SKM-1 (cell line): ENCODE measurements at regions not wholly inside any gene's neighbourhood (a gene's known extent, or its start where the extent isn't known, plus 50 kb on each side); places are given as distances from the start of the nearest gene placed in this dataset.

Source experiments
- DNase-seq: peaks from one replicate; lab custom pipeline; 2025; ENCODE audit not compliant: unreplicated experiment; lab: John Stamatoyannopoulos, UW

DNA sequence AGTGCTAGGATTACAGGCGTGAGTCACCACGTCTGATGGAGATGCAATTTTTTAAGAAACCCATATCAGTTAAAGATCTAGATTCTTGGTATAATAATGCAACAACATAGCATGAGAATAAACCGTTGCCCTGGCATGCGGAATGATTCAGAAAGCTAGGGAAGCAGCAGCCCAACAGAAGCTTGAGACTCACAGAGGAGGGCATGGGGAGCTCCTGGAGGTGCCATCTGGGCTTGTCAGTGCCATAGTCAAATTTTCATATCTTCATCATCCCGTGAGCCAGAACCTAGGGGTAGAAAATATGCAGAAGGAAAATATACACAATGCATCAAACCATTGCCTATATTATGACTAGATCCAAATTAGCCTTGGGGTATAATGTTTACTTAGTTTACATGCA is 118.7 kb upstream of the ADAMTS16 start:
- DNase-seq: no peak

- DNase-seq: no peak
Observed at GRCh38 chr5:5025098-5025773, 114.9 kb upstream of the ADAMTS16 start.

- DNase-seq: no peak
Observed at GRCh38 chr5:5025774-5026408, 114.2 kb upstream of the ADAMTS16 start.

DNA sequence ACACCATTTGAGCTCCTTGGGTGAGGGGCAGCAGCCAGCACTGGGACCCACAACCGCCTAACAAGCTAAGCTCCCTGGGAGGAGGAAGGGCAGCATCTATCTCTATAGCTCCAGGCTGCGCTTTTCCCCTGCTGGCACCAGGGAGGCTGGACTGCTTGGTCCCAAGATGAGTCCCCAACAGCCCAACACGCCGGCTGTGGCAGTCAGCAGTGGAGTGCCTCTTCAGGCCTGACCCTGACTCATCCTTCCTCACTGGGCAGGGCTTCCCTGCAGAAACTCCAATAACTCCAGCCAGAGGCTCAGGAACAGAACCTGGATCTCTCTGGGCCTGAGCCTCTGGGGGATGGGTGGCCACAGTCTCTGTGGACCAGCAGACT is 113.7 kb upstream of the ADAMTS16 start:
- DNase-seq: no peak

DNA sequence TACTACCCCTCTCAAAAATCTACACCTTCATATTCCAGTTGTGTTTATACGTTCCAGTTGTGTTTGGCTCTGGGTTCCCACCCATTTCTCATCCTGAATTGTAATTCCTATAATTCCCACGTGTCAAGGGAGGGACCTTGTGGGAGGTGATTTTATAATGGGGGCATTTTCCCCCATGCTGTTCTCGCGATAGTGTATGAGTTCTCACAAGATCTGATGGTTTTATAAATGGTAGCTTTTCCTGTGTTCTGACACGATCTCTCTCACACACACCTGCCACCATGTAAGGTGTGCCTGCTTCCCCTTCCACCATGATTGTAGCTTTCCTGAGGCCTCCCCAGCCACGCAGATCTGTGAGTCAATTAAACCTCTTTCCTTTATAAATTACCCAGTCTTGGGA is 108.5 kb upstream of the ADAMTS16 start:
- DNase-seq: no peak

DNA sequence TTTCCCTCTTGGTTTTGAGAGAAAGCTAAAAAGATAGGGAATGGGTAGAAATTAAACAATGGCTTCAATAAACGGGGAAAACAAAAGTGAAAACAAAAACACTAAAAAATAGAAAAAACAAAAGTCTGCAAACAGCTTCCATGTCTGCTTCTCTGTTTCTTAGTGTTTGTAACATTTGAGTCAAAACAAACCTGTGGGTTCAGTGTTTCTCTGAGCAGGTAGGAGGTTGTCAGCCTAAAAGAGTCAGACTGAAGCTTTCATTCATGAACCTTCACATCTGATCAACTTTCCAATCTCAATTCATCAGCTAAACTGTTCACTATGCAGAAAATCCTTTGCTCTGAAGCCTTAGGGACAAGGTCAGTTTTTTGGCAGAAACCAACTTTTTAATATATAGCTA is 102.5 kb upstream of the ADAMTS16 start:
- no peak for DNase-seq

GRCh38 chr5:5039918-5040317 is 100.2 kb upstream of the ADAMTS16 start:
- DNase-seq: no peak

DNA sequence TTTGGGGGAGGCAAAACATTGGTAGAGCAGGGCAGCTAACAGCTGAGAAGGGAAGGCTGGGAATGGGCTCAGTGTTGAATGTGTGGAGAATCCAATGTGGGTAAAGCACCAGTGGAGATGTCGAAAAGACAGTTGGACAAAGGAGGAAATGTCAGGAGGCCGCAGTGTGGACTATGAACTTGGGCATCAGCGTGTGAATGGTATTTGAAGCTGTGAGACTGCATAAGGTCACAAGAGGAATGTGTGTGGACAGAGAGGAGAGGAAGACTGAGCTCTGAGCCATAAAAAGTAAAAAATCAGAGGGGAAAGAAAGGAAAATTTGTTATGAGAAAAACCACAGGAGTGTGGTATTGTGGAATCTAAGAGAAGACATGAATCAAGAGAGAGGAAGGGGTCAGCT is 99.4 kb upstream of the ADAMTS16 start:
- DNase-seq: no peak

GRCh38 chr5:5042806-5043205 is 97.3 kb upstream of the ADAMTS16 start:
- no peak for DNase-seq

GRCh38 chr5:5043346-5043745 is 96.8 kb upstream of the ADAMTS16 start:
- DNase-seq: no peak

- DNase-seq: no peak
Observed at GRCh38 chr5:5044247-5044840, 95.8 kb upstream of the ADAMTS16 start.

- DNase-seq: no peak
Observed at GRCh38 chr5:5046680-5047502, 93.2 kb upstream of the ADAMTS16 start.

DNA sequence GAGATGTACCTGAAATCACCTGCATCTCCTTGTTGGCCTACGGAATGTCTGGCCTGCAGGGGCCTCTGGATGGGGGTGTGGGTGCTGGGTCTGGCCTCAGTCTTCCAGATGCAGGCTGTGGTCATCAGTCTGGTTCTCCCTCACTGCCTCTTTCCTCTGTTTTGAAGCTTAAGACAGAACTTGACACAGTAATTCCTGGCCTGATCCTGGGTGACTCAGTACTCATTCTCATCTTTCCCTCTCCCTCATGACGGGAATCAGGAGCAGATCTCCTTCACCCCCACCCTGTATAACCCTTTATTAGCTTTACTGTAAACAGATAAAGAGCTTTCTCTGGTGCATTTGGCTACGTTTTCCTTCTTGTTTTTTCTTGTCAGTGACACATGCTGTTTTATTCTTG is 89.3 kb upstream of the ADAMTS16 start:
- no peak for DNase-seq

DNA sequence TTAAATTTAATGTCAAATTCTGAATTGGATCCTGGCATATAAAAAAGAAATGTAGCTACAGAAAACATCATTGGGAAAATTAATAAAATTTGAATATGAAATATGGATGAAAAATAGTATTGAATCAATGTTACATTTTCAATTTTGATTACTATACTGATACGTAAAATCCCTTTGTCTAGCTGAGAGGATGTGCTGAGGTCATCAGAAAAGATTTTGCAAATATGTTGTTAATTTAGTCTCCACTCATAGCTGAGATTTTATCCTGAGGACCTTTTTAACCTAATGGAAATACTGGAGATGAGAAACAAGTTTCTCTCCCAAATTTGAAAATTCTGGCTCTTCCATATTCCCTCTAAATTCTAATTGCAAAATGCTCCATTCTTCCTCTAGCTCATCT is 84.4 kb upstream of the ADAMTS16 start:
- no peak for DNase-seq

- DNase-seq: no peak
Observed at GRCh38 chr5:5061836-5062235, 78.3 kb upstream of the ADAMTS16 start.

DNA sequence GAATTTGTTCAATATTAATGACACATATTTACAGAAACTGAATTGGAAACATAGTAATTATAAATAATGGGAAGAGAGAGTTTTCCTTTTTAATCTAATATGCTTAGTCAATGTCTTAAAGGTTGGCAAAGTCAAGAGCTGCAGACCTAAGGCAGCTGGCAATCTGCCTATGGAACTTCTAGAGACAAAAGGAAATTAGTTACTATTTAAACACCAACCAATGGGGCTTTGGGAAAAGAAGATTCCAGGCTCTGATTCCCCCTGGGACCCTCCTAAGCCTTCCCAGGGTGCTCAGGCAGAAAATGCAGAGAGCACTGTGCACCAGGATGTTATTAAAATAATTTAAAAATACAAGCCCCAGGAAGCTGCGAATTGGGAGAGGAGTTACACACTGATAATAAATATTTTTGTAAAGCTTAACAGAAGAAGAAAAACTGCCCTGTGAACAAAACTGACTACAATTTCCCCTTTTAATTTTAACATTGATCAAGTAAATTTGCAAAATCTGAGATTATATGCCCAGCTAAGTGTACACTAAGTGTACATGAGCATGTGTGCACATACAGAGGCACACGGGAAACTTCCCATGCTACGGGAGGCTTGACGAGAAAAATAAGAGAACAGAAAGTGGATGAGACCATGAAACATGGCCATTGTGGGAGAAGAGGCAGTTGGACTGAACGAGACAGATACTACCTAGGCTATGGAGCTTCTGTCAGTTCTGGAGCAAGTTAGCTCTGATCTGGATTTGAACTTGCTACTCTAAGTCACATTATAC is 77.4 kb upstream of the ADAMTS16 start:
- no peak for DNase-seq

DNA sequence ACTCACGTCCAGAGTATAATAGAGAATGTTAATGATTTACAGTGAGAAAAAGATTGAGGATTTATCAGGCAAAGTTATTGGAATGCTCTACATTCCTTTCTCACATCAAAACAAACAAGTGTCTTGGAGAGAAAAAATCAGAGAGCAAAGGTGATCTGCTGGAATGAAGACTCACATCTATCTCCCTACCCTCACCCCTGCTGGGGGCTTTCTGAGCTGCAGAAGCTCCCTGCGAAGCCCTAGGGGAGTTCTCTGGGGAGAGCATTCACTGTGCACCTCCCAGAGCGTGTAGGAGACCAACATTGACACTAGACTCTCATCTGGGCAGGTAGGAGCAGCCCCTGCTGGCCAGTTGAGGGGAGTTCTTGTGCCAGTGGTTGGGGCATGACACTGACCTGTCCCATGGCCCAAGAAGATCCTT is 76.6 kb upstream of the ADAMTS16 start:
- DNase-seq: no peak

- DNase-seq: no peak
Observed at GRCh38 chr5:5065472-5065871, 74.7 kb upstream of the ADAMTS16 start.

GRCh38 chr5:5066276-5067186 is 73.6 kb upstream of the ADAMTS16 start:
- DNase-seq: no peak

DNA sequence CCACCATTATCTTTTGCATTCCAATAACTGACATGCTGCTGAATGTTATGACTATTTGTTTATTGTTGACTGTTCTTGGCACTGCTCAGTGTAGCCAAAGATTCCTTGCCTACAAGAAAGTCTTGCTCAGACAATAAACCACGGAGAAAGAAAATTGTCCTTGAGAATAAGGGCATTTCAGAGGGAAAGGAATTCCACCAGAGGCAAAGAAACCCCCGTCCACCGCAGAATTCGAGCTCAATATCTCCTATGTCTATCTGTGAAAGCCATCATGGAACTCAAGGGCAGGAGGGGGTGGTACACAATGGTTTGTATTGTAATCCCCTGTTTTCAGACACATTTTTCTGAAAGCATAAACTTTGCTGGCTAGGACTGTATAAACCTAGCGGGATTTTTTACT is 70.3 kb upstream of the ADAMTS16 start:
- DNase-seq: no peak
